Gastrocnemius medialis (tissue), 4 donors: ENCODE measurements at regions not wholly inside any gene's neighbourhood (a gene's known extent, or its start where the extent isn't known, plus 50 kb on each side); places are given as distances from the start of the nearest gene placed in this dataset.
"Not testable (repeated sequence)": the region's sequence is repeated elsewhere in the genome, so short reads cannot be mapped to it uniquely, and the experiment has no call there.

Source experiments
- ATAC-seq, 2 donors: fragments of 150-250 bp; one replicate each; pipeline ENCODE4 v1.9.1; 2016
- DNase-seq, 2 donors: peaks; one replicate each; pipeline ENCODE4 v3.0.0-alpha.2; 2019
- H3K27ac ChIP-seq, 4 donors: fragments of 200-600 bp; sonication (generic); 1 replicate in 1 of 4; 2 replicates in 3 of 4; pipeline ENCODE4 v1.5.1; 2016 to 2018; ENCODE audit warnings: mild to moderate bottlenecking in 2 of 4, moderate library complexity in 1 of 4
- H3K27me3 ChIP-seq, 3 donors: fragments of 200-600 bp; sonication (generic) in 2 of 3; 1 replicate in 1 of 3; 2 replicates in 2 of 3; pipeline versions ENCODE4 v1.5.1 to v1.6.0; 2016 to 2019; ENCODE audit warnings: mild to moderate bottlenecking in 1 of 3, moderate library complexity in 1 of 3
- H3K36me3 ChIP-seq, 2 donors: fragments of 200-600 bp; sonication (generic) in 1 of 2; one replicate each; pipeline ENCODE4 v1.5.1; 2017 to 2018
- H3K4me1 ChIP-seq, 2 donors: fragments of 200-600 bp; sonication (generic) in 1 of 2; one replicate each; pipeline ENCODE4 v1.5.1; 2016 to 2017; ENCODE audit warnings: mild to moderate bottlenecking in 2 of 2
- H3K4me3 ChIP-seq, 4 donors: fragments of 200-600 bp; sonication (generic) in 3 of 4; 1 replicate in 1 of 4; 2 replicates in 3 of 4; pipeline ENCODE4 v1.5.1; 2016 to 2019; ENCODE audit warnings: mild to moderate bottlenecking in 2 of 4
- H3K9me3 ChIP-seq, 3 donors: fragments of 200-600 bp; sonication (generic) in 2 of 3; 1 replicate in 1 of 3; 2 replicates in 2 of 3; pipeline ENCODE4 v1.5.1; 2016 to 2019
- CTCF ChIP-seq, 5 experiments: fragments of 450-650 bp in 3 of 5; fragments of 200-600 bp in 2 of 5; sonication (generic) in 2 of 5; IDR thresholded peaks in 4 of 5; conservative IDR thresholded peaks in 1 of 5; 1 replicate in 4 of 5; 2 replicates in 1 of 5; pipeline ENCODE4 v1.5.1; 2016 to 2019; ENCODE audit warnings: antibody characterized with exemption in 5 of 5, mild to moderate bottlenecking in 3 of 5, moderate library complexity in 3 of 5
- POLR2A ChIP-seq, 2 donors: fragments of 450-650 bp; IDR thresholded peaks; one replicate each; pipeline ENCODE4 v1.6.1; 2017; ENCODE audit warnings: antibody characterized with exemption in 2 of 2, mild to moderate bottlenecking in 2 of 2, moderate library complexity in 2 of 2
- in situ Hi-C, 4 donors: fragments of 200-750 bp; cut with MboI; loops; one replicate each; pipeline versions ENCODE4 v1.15.0 to v1.8.0; 2017; ENCODE audit warnings: low sequenced_read_pairs in 4 of 4
- intact Hi-C: fragments of 100-400 bp; cut with DNase I; formaldehyde crosslinking; loops from one replicate; pipeline ENCODE4 v1.15.1; 2023; ENCODE audit warnings: low total_unique reads

DNA sequence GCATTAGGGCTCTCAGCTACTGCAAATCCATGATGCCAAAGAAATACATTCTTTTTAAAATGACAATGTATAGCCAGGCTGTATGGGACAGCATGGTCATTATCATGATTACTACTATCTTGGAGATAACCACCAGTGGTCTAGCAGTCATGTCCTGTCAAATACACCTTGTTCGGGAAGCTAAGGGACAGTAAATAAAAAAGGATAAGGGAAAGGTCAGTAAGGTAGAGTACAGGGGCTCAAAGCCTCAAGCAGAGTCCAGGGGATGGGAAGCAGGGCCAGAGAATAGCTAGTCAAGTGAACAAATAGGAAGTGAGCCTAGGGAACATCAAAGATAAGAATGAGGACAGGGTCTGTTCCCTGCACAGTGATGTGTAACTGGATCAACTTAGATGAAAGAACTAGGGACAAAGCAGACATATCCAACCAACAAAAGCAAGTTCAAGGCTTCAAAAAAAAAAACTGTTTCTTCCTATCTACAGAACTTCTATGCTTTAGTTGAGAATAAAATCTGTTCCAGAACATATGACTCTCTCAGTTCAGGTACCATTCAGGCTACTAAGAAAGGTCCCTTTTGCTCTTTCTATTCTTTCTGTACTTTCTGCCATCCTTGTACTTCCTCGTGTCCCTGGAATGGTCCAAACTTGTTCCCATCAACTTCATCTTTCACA lies 62.9 kb upstream of the EHBP1 start:
- no peaks in the 10 kb centered on the region for H3K9me3 ChIP-seq
- in situ Hi-C loops: no loop called here
- H3K27ac ChIP-seq: no peak overlapping the region
- no peaks in the 10 kb centered on the region for H3K4me1 ChIP-seq
- TF ChIP-seq CTCF (IDR thresholded peaks at IDR 0.05 in 4 of 5, conservative IDR thresholded peaks at IDR 0.05 in 1 of 5) (no peak), POLR2A (IDR thresholded peaks at IDR 0.05) (no peak)
- ATAC-seq: no peak
- H3K4me3 ChIP-seq: no peak overlapping the region
- H3K27me3 ChIP-seq: no peaks in the 10 kb centered on the region
- H3K36me3 ChIP-seq: no peaks in the 10 kb centered on the region
- intact Hi-C loops: no loop called here
- DNase-seq: no peak

DNA sequence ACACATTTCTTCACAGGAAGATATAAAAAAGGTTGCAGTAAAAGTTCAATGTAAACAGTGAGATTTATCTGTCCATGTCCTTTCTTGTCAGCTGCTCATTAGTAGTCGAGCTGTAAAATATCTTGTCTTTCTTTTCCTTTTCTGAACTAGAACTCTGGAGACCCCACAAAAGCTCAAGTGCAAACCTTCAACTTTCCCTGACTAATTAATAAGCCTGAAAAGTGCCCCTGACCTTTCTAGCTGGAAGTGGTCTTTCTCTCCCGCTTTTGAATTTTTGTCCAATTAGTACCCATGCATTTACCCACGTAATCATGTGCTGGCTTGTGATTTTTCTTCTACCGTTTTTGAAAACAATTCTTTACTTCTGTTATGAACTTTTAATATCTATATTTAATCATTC lies 63.6 kb upstream of the EHBP1 start:
- Histone ChIP-seq H3K36me3 (no peaks in the 10 kb centered on the region), H3K27ac (no peak overlapping the region), H3K4me1 (no peaks in the 10 kb centered on the region), H3K27me3 (no peaks in the 10 kb centered on the region), H3K9me3 (no peaks in the 10 kb centered on the region), H3K4me3 (no peak overlapping the region)
- TF ChIP-seq POLR2A (IDR thresholded peaks at IDR 0.05) (no peak), CTCF (IDR thresholded peaks at IDR 0.05 in 4 of 5, conservative IDR thresholded peaks at IDR 0.05 in 1 of 5) (no peak)
- DNase-seq: no peak
- in situ Hi-C loops: no loop called here
- no peak for ATAC-seq
- intact Hi-C loops: no loop called here

GRCh38 chr2:62641410-62641843 lies 64.1 kb upstream of the EHBP1 start:
- Histone ChIP-seq H3K4me1 (no peaks in the 10 kb centered on the region), H3K36me3 (no peaks in the 10 kb centered on the region), H3K27ac (no peak overlapping the region), H3K27me3 (no peaks in the 10 kb centered on the region), H3K4me3 (no peak overlapping the region), H3K9me3 (no peaks in the 10 kb centered on the region)
- intact Hi-C loops: no loop called here
- DNase-seq: no peak
- ATAC-seq: no peak
- in situ Hi-C loops: no loop called here
- no peak for TF ChIP-seq CTCF (IDR thresholded peaks at IDR 0.05 in 4 of 5, conservative IDR thresholded peaks at IDR 0.05 in 1 of 5)
- TF ChIP-seq POLR2A (IDR thresholded peaks at IDR 0.05): no peak

DNA sequence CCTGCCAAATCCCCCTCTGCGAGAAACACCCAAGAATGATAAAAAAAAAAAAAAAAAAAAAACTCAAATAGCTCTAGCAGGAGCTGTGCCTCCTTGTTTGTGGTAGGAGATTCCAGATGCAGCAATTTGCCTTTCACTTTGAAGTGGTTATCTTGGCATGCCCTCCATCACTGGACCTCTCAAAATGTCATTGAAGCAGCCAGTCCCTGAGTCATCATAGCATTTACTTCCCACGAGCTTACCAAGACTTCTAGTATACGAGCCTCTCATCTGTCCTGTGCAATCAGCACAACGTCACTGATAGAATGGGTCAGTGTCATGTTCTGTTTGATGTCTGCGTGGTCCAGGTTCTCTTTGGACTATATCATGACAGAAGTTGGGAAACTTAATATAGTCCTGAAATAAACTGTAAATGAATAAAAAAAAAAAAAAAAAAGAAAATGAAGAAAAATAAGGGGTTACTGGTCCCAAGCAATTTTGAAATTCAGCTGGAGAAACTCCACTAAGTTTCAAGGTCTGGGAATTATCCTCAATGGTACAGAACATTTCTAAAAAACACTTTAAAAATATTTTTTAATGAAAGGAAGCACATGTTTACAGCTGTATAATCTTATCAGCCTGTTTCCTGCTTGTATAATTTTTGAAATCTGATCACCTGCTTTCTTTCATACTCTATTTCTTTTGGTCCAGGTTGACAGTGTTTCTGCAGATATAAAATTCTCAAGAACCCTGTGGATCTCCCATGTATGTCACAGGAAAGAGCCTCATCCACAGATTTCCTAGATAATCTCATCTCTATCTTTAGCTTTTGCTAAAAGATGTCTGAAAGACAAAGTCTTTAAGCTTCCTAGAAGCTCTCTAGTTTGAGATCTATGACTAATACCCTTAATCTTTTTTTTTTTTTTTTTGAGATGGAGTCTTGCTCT lies 74.1 kb upstream of the EHBP1 start:
- no peak overlapping the region for H3K4me3 ChIP-seq
- ATAC-seq: no peak
- H3K9me3 ChIP-seq: no peaks in the 10 kb centered on the region
- H3K36me3 ChIP-seq: no peaks in the 10 kb centered on the region
- no peaks in the 10 kb centered on the region for H3K27me3 ChIP-seq
- TF ChIP-seq CTCF (IDR thresholded peaks at IDR 0.05 in 4 of 5, conservative IDR thresholded peaks at IDR 0.05 in 1 of 5): no peak
- TF ChIP-seq POLR2A (IDR thresholded peaks at IDR 0.05): no peak
- no peak for DNase-seq
- no peaks in the 10 kb centered on the region for H3K4me1 ChIP-seq
- intact Hi-C loops (no loop called here), in situ Hi-C loops (no loop called here)
- no peak overlapping the region for H3K27ac ChIP-seq

DNA sequence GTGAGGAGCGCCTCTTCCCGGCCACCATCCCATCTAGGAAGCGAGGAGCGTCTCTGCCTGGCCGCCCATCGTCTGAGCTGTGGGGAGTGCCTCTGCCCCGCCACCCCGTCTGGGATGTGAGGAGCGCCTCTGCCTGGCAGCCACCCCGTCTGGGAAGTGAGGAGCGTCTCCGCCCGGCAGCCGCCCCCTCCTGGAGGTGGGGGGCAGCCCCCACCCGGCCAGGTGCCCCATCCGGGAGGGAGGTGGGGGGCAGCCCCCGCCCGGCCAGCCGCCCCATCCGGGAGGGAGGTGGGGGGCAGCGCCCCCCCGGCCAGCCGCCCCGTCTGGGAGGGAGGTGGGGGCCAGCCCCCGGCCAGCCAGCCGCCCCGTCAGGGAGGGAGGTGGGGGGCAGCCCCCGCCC lies 75.3 kb upstream of the EHBP1 start:
- H3K27me3 ChIP-seq, intact Hi-C loops, H3K4me1 ChIP-seq, DNase-seq, H3K27ac ChIP-seq, H3K36me3 ChIP-seq, in situ Hi-C loops, H3K9me3 ChIP-seq, H3K4me3 ChIP-seq, ATAC-seq: not testable (repeated sequence)

- H3K27me3 ChIP-seq, H3K27ac ChIP-seq, H3K4me1 ChIP-seq, DNase-seq, intact Hi-C loops, H3K36me3 ChIP-seq, H3K9me3 ChIP-seq, in situ Hi-C loops, ATAC-seq, H3K4me3 ChIP-seq: not testable (repeated sequence)
Measured at GRCh38 chr2:62629310-62629709, 76.2 kb upstream of the EHBP1 start.
